ENCODE measurements at regions not wholly inside any gene's neighbourhood (a gene's known extent, or its start where the extent isn't known, plus 50 kb on each side); places are given as distances from the start of the nearest gene placed in this dataset.

DNA sequence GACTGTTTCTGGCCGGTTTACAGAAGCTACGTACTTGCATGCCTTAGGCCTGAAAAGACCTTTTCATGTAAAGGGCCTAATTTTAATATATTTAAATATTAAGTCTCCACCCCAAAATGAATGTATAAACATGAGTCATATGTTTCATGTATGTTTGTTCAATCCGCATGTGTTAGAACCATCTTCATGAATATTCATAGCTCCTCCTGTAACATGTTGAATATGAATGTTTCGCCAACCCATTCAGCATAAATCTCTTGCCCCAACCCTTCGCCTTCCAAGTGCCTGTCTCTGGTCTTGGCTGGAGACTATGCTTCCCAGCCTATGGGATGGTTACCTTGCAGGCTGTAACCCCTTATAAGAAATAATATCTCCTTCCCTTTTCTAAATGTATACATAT, 212.5 kb downstream of the SCG2 start:
- TF ChIP-seq CTCF (IDR thresholded peaks at IDR 0.05; ENCODE audit: extremely low read depth, low read depth, low read length) = no peak
- Histone ChIP-seq H4K20me1 (ENCODE audit: insufficient read depth, low read length) (no peaks in the 10 kb centered on the region), H3K27ac (ENCODE audit: low read depth, low read length) (no peak overlapping the region), H3K4me2 (ENCODE audit: insufficient read depth, low read length) (no peak overlapping the region), H2AFZ (ENCODE audit: low read length) (no peak overlapping the region), H3K9me3 (ENCODE audit: low read depth, low read length) (no peaks in the 10 kb centered on the region), H3K4me1 (ENCODE audit: insufficient read depth, low read length) (no peaks in the 10 kb centered on the region), H3K79me2 (ENCODE audit: insufficient read depth, low read length) (no peaks in the 10 kb centered on the region), H3K4me3 (ENCODE audit: insufficient read depth, low read length) (no peak overlapping the region), H3K27me3 (ENCODE audit: insufficient read depth, low read length) (no peaks in the 10 kb centered on the region), H3K36me3 (ENCODE audit: insufficient read depth, low read length) (no peaks in the 10 kb centered on the region)
- DNase-seq (ENCODE audit: insufficient read length, low spot score, missing footprints) = no peak

- Histone ChIP-seq H3K27me3 (ENCODE audit: insufficient read depth, low read length) (no peaks in the 10 kb centered on the region), H3K4me3 (ENCODE audit: insufficient read depth, low read length) (no peak overlapping the region), H2AFZ (ENCODE audit: low read length) (no peak overlapping the region), H3K9me3 (ENCODE audit: low read depth, low read length) (no peaks in the 10 kb centered on the region), H3K27ac (ENCODE audit: low read depth, low read length) (no peak overlapping the region), H4K20me1 (ENCODE audit: insufficient read depth, low read length) (no peaks in the 10 kb centered on the region), H3K79me2 (ENCODE audit: insufficient read depth, low read length) (no peaks in the 10 kb centered on the region), H3K4me2 (ENCODE audit: insufficient read depth, low read length) (no peak overlapping the region), H3K4me1 (ENCODE audit: insufficient read depth, low read length) (no peaks in the 10 kb centered on the region), H3K36me3 (ENCODE audit: insufficient read depth, low read length) (no peaks in the 10 kb centered on the region)
- no peak for TF ChIP-seq CTCF (IDR thresholded peaks at IDR 0.05; ENCODE audit: extremely low read depth, low read depth, low read length)
- no peak for DNase-seq (ENCODE audit: insufficient read length, low spot score, missing footprints)
Observed at GRCh38 chr2:223396993-223397392, 205.2 kb downstream of the SCG2 start.

GRCh38 chr2:223399357-223399957, 202.7 kb downstream of the SCG2 start:
- no peak for TF ChIP-seq CTCF (IDR thresholded peaks at IDR 0.05; ENCODE audit: extremely low read depth, low read depth, low read length)
- DNase-seq (ENCODE audit: insufficient read length, low spot score, missing footprints) = no peak
- H3K9me3 ChIP-seq (ENCODE audit: low read depth, low read length) = no peaks in the 10 kb centered on the region

DNA sequence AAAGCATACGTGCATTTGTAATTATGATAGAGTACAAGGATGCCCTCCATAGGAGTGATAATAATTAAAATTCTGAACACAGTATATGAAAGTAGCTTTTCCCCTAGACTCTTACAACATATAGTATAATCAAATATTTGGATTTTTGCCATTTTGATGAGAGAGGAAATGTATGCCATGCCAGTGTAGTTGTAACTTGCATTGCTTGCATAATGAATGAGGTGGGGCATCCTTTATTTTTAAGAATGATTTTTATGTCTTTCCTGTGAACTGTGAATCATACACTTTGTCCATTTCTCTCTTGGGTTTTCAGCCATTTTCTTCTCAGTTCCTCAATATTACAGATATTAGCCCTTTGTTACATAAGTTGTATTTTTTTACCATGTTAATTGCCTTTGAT, 197.5 kb downstream of the SCG2 start:
- no peak overlapping the region for H3K27ac ChIP-seq (ENCODE audit: low read depth, low read length)
- no peaks in the 10 kb centered on the region for H3K9me3 ChIP-seq (ENCODE audit: low read depth, low read length)
- no peaks in the 10 kb centered on the region for H3K4me1 ChIP-seq (ENCODE audit: insufficient read depth, low read length)
- H3K4me3 ChIP-seq (ENCODE audit: insufficient read depth, low read length) = no peak overlapping the region
- no peak overlapping the region for H2AFZ ChIP-seq (ENCODE audit: low read length)
- no peaks in the 10 kb centered on the region for H3K36me3 ChIP-seq (ENCODE audit: insufficient read depth, low read length)
- H3K27me3 ChIP-seq (ENCODE audit: insufficient read depth, low read length) = no peaks in the 10 kb centered on the region
- H3K4me2 ChIP-seq (ENCODE audit: insufficient read depth, low read length) = no peak overlapping the region
- no peak for DNase-seq (ENCODE audit: insufficient read length, low spot score, missing footprints)
- H3K79me2 ChIP-seq (ENCODE audit: insufficient read depth, low read length) = no peaks in the 10 kb centered on the region
- no peaks in the 10 kb centered on the region for H4K20me1 ChIP-seq (ENCODE audit: insufficient read depth, low read length)
- TF ChIP-seq CTCF (IDR thresholded peaks at IDR 0.05; ENCODE audit: extremely low read depth, low read depth, low read length) = no peak

More at GRCh38 chr2:223399357-223399957, 202.7 kb downstream of the SCG2 start:
- H3K4me2 ChIP-seq (ENCODE audit: insufficient read depth, low read length) = no peak overlapping the region
- H3K79me2 ChIP-seq (ENCODE audit: insufficient read depth, low read length) = no peaks in the 10 kb centered on the region
- H4K20me1 ChIP-seq (ENCODE audit: insufficient read depth, low read length) = no peaks in the 10 kb centered on the region
- H3K27me3 ChIP-seq (ENCODE audit: insufficient read depth, low read length) = no peaks in the 10 kb centered on the region
- no peaks in the 10 kb centered on the region for H3K4me1 ChIP-seq (ENCODE audit: insufficient read depth, low read length)
- no peak overlapping the region for H3K27ac ChIP-seq (ENCODE audit: low read depth, low read length)
- no peak overlapping the region for H3K4me3 ChIP-seq (ENCODE audit: insufficient read depth, low read length)
- no peaks in the 10 kb centered on the region for H3K36me3 ChIP-seq (ENCODE audit: insufficient read depth, low read length)
- no peak overlapping the region for H2AFZ ChIP-seq (ENCODE audit: low read length)
